GM18517 (cell line): ENCODE measurements at regions not wholly inside any gene's neighbourhood (a gene's known extent, or its start where the extent isn't known, plus 50 kb on each side); places are given as distances from the start of the nearest gene placed in this dataset.
"Not testable (repeated sequence)": the region's sequence is repeated elsewhere in the genome, so short reads cannot be mapped to it uniquely, and the experiment has no call there.

Source experiments
- ATAC-seq: cut with Tn5 transposase; IDR thresholded peaks from one replicate; pipeline ENCODE4 v1.9.1; 2021; ENCODE audit warnings: mild to moderate bottlenecking, moderate library complexity; ENCODE audit not compliant: unreplicated experiment

GRCh38 chr6:139468178-139468819, 93.9 kb upstream of the CITED2 start:
- ATAC-seq = no peak

- no peak for ATAC-seq
Observed at GRCh38 chr6:139457476-139457875, 83.0 kb upstream of the CITED2 start.

DNA sequence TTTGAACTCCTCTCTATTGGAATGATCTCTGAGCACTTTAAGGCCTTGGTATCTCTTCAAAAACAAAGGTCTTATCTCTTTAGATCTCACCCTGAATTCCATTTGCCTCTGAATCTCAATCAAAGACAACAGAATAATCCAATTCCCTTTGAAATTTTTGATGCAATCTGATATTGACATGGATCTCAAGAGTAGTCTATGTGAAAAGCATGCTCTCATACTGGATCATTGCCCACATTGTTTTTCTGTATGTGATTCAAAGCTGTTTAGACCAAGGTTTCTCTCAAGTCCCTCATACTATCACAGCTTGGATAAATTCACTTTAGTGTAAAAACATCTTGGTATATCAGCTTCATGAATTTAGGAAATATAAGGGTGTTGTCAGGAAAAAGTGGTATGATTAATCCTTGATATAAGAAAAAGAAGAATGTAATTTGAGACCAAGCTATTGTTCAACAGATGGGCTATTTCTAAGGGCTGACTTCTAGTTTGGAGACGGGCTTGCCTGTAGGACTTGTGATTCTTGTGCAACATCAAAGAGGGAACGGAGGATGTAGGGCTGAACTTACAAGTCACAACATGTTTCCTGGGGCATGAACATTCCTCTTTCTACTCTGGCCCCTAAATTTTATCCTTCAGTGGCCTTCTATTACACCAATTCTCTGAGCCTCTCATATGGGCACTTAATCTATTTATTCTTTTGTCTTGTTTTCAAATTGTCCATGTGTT, 77.9 kb upstream of the CITED2 start:
- no peak for ATAC-seq

DNA sequence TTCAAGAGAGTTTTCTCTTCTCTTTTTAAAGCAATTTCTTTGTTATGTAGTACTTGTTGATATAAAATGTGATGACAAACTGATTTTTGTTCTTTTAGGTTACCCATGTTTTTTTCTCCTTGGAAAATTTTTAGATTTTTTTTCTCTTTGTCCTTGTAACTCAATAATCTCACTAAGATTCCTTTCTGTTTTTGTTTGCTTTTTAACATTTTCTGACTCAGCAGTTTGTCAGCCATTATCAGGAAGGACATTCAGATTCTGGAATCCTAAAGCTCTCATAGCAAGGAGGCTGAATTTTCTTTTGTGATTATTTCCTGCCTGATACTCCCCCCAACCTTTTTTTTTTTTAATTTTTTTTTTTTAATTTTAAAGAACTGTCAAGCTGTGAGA, 75.2 kb upstream of the CITED2 start:
- no peak for ATAC-seq

GRCh38 chr6:139448998-139449610, 74.7 kb upstream of the CITED2 start:
- no peak for ATAC-seq

GRCh38 chr6:139448051-139448649, 73.7 kb upstream of the CITED2 start:
- ATAC-seq = peak; percentile 94

DNA sequence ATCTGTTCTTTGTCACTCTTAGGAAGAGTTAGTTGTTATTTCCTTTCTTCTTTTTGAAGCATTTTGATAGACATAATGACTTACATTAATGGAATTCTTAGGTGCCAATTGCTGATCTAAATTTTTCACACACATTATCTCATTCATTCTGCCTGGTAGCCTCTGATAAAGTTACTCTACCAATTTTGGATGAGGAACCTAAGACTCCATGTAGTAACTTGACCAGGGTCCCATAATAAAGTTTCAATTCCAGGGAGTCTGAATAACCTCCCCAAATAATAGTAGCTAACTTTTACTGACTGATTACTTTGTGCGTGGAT, 73.2 kb upstream of the CITED2 start:
- no peak for ATAC-seq

GRCh38 chr6:139446768-139447655, 72.6 kb upstream of the CITED2 start:
- ATAC-seq = no peak

GRCh38 chr6:139446138-139446715, 71.8 kb upstream of the CITED2 start:
- no peak for ATAC-seq

DNA sequence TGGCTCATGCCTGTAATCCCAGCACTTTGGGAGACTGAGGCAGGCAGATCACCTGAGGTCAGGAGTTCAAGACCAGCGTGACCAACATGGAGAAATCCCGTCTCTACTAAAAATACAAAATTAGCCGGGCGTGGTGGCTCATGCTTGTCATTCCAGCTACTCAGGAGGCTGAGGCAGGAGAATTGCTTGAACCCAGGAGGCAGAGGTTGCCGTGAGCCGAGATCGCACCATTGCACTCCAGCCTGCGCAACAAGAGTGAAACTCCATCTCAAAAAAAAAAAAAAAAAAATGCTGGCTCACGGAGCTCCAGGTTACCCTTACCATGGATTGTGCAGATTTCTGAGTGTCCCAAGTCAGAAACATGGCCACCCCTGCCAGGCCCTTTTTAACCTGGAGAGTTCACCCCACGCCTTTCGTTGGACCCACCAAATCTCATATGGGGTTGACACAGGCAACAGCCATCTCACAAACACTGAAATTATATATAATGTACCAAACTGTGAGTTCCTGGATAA, 69.9 kb upstream of the CITED2 start:
- not testable (repeated sequence) for ATAC-seq

DNA sequence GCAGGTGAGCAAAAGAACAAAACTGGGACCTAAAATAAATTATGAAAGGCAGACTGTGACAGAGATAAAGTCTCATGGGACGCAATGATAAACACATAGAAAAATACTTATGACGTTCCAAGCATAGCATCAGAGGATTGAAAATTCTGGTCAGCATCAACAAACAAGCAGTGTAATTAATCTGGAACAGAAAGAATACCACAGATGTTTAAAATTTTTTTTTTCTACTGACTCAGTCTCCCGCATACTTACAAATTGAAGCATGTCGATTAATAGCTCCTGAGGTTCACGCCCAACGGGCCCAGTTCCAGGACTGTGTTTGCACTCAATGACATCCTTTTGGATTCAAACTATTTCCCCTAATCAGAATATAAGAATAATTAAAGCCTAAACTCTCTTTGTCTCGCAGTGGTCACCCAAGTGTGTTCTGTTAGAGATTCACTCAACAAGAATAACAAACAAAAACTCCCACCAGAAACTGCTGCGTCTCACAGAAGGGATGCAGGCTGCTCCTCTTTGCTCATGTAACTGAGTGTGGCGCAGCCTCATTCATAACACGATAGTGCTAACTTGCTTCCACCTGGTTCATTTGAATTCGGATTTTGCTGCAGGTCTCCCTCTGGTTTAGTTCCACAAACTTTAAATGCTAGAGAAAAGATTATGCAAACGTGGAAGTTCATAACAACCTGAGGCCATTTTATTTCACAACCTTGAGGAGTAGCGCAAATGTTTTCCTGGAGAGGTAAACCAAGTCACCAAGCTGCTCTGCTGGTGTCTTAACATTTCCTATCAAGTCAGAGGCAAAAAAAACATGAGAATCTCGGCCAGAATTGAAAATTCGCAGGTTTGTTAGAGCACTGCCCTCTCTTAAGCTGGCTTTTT, 69.0 kb upstream of the CITED2 start:
- no peak for ATAC-seq

GRCh38 chr6:139442188-139442671, 67.8 kb upstream of the CITED2 start:
- ATAC-seq = no peak

GRCh38 chr6:139439349-139439748, 64.9 kb upstream of the CITED2 start:
- ATAC-seq = no peak

DNA sequence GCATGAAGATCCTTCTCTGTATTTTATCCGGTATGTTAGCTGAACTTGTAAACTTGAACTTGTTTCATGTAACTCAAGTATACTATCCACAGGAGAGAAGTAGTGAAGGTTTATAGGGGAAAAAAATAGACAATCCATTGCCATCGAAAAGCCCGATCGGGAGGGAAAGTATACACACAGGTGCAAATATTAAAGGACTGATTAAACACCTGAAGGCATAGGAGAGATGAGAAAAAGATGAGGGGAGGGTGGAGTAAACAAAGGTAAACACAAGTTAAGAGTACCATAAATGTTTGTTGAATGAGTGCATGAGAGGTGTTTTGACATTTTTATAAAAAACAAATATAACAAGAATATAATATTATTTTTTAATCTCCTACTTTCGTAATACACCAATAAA, 64.3 kb upstream of the CITED2 start:
- ATAC-seq = no peak

DNA sequence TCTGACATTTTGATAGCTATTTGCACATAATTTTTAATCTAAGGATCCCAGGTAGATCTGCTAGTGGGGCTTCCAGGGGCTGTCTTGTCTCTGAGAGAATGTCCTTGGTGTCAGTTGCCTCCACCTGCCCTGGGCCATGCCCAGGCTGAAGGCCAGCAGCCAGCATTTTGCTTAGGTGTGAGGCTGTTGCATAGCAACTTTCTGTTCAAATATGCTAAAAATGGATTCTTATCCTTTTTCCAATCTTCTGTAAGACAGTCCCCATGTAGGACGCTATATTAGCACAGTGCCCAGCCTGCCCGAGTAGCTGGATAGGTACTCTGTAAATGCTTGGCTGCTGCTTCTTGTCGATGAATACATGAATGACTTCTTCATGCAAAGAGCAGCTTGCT, 62.5 kb upstream of the CITED2 start:
- ATAC-seq = no peak

DNA sequence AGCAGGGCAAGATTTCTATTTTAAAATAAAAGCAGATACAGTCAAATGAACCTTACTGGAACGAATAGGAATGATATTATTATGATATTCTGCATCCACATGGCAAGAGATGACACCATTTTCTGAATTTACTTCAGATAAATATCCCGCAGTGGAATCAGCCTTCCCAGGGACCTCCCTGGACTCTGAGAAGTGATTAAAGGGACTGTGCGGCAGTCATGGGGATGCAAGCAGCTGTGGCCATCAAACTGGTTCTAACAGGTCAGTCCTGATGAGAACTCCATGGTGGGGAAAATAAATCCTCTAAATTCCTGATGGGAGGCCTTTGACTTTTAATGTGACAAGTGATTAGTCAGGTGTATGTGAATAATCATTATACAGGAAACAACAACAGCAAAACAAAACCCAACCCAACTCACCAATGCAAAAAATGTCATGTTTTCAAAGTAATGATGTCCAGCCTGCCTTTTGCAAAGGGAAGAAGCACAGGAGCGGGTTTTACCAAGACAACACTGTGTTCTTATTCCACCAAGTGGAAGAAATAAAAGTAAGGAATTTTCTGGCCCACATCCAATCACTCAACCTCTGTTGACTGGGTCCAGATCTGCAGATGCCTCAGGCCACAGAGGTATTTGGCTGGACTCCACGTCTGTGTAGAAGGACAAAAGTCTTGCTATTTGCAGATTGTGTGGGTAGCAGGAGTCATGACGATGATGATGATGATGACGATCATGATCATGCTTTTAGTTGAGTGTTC, 61.9 kb upstream of the CITED2 start:
- ATAC-seq = no peak

- ATAC-seq = no peak
Observed at GRCh38 chr6:139433631-139434419, 59.4 kb upstream of the CITED2 start.

- no peak for ATAC-seq
Observed at GRCh38 chr6:139431602-139431956, 57.1 kb upstream of the CITED2 start.
